Activated T-cell treated with anti-CD3 and anti-CD28 coated beads, Interleukin-2, amount 50 U/mL, for 4 hours (primary cell): ENCODE measurements at regions not wholly inside any gene's neighbourhood (a gene's known extent, or its start where the extent isn't known, plus 50 kb on each side); places are given as distances from the start of the nearest gene placed in this dataset.
"Not testable (repeated sequence)": the region's sequence is repeated elsewhere in the genome, so short reads cannot be mapped to it uniquely, and the experiment has no call there.

Source experiments
- ATAC-seq, 2 donors: fragments of 200-7000 bp; cut with Tn5 transposase; one replicate each; pipeline ENCODE4 v1.10.0; 2021
- DNase-seq: peaks from one replicate; pipeline ENCODE4 v3.0.0-alpha.2; 2020
- H3K27me3 Mint-ChIP-seq: one replicate; pipeline ENCODE4 v1.8.0; 2021; ENCODE audit warnings: low read depth, mixed read lengths
- H3K36me3 Mint-ChIP-seq: one replicate; pipeline ENCODE4 v1.8.0; 2022; ENCODE audit warnings: mixed read lengths; ENCODE audit not compliant: insufficient read depth
- H3K4me1 Mint-ChIP-seq: one replicate; pipeline ENCODE4 v1.8.0; 2021; ENCODE audit warnings: low read depth, mixed read lengths
- H3K4me3 Mint-ChIP-seq: one replicate; pipeline ENCODE4 v1.8.0; 2021; ENCODE audit warnings: mild to moderate bottlenecking, moderate library complexity, mixed read lengths
- H3K9me3 Mint-ChIP-seq: one replicate; pipeline ENCODE4 v1.8.0; 2021; ENCODE audit warnings: mixed read lengths

DNA sequence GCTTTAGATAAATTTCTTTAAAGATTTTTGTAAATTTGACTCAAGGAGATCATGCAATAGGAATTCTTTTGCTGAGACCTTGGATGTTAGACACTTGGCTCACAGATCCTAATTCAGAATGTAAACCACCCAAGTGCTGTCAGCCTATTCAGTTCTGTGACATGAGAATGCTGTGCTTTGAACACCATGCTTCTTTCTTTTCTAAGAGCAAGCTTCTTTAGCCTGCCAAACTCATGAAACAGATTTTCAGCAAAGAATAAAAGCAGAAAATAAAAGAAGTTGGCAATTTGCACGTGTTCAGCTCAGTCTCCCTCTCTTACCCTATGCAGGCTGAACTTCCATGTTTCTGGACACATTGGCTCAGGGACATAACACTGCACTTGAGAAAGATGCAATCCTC lies 845.8 kb downstream of the UQCRFS1 start:
- Mint-ChIP-seq H3K36me3 (no peaks in the 10 kb centered on the region), H3K4me1 (no peaks in the 10 kb centered on the region), H3K27me3 (no peaks in the 10 kb centered on the region), H3K4me3 (no peak overlapping the region), H3K9me3 (peaks cover 13% of the 10 kb centered on the region)
- ATAC-seq (no peak), DNase-seq (no peak)

- no peaks in the 10 kb centered on the region for H3K36me3 Mint-ChIP-seq
- ATAC-seq (no peak), DNase-seq (no peak)
- H3K4me1 Mint-ChIP-seq, result no peaks in the 10 kb centered on the region
- H3K4me3 Mint-ChIP-seq, result no peak overlapping the region
- no peaks in the 10 kb centered on the region for H3K27me3 Mint-ChIP-seq
- H3K9me3 Mint-ChIP-seq, result peaks cover 14% of the 10 kb centered on the region
Measured at GRCh38 chr19:28363254-28363653, 849.7 kb downstream of the UQCRFS1 start.

DNA sequence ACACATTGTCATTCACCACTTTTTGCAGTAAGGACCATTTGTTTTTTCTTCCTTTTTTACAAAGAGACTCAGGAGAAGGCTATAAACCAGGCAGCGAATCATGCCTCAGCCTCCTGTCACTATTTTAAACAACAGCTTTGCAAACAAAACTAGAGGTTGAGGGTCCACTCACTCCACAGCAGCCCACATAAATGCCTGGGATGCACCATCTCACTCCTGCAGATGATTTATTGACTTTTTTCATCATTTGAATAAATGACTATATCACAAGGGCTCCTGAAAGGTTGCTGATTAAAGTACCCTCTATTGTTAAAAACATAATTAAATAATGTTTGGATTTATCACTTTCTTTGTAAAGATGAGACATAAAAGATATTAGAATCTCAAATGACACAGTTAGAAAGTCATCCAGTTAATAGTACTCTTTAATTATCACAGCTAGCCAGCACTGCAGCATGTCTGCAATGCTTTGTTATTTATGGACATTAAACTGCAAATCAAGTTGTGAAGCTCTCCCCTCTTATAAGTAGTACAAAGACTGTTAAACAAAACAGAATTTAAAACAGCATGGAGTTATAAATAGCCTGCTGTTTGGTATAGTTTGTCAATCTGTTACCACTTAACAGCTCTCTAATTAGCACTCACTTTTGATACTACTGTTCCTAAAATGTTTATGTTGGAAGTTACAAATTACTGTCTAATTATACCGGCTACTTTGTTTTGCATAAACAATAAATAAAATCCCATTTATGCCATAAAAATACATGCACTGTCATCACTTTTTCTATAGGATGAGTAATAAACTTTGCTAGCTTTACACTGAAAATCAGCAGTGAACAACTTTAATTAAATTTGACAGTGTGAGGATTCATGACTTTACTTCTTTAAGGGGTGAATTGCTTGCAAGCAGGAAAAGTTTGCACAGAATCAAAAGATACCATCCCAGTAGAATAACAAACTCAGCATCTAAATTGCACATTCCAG lies 853.2 kb downstream of the UQCRFS1 start:
- Mint-ChIP-seq H3K4me1 (no peaks in the 10 kb centered on the region), H3K27me3 (no peaks in the 10 kb centered on the region), H3K36me3 (no peaks in the 10 kb centered on the region), H3K4me3 (no peak overlapping the region), H3K9me3 (peaks cover 8% of the 10 kb centered on the region)
- ATAC-seq (no peak), DNase-seq (no peak)

- ATAC-seq (no peak), DNase-seq (no peak)
- Mint-ChIP-seq H3K27me3 (no peaks in the 10 kb centered on the region), H3K9me3 (peaks cover 12% of the 10 kb centered on the region), H3K4me1 (no peaks in the 10 kb centered on the region), H3K36me3 (no peaks in the 10 kb centered on the region), H3K4me3 (no peak overlapping the region)
Measured at GRCh38 chr19:28358633-28359032, 854.3 kb downstream of the UQCRFS1 start.

DNA sequence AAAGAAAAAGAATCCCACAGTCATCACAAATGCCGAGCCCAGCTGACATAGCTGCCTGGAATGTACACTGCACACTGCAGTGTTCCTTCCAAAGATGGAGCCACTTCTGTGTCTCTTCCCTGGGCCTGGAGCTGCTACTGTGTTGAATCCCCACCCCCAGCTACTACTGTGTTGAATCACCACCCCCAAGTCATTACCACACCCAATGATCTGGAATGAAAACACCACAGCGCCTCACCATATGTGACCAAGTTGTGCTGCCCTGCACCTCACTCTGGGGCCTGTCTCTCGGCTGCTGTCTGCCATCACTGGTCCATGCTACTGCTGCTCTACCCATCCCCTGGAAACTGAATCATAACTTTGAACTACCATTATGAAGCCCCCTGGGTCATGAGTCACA lies 861.2 kb downstream of the UQCRFS1 start:
- no peak for DNase-seq
- Mint-ChIP-seq H3K4me3 (no peak overlapping the region), H3K36me3 (no peaks in the 10 kb centered on the region), H3K4me1 (no peaks in the 10 kb centered on the region), H3K27me3 (no peaks in the 10 kb centered on the region), H3K9me3 (peaks cover 27% of the 10 kb centered on the region)
- ATAC-seq, result no peak

- not testable (repeated sequence) for H3K4me1 Mint-ChIP-seq, H3K36me3 Mint-ChIP-seq, ATAC-seq, H3K27me3 Mint-ChIP-seq, DNase-seq, H3K4me3 Mint-ChIP-seq
- peaks cover 27% of the 10 kb centered on the region for H3K9me3 Mint-ChIP-seq
Measured at GRCh38 chr19:28351321-28351720, 861.6 kb downstream of the UQCRFS1 start.

DNA sequence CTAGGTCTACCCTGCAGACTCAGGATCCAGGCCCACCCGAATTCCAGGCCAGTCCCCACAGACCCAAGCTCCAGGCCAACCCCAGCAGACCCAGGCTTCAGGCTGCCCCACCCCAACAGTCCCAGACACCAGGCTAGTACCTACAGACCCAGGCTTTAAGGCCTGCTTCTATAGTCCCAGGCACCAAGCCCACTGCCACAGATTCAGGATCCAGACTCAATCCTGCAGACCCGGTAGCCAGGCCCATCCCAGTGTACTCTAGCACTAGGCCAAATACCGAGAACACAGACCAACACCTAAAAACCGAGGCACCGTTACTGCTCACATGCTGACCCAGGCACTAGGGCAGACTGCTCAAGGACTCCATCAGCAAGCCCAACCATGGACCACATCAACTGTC lies 862.3 kb downstream of the UQCRFS1 start:
- Mint-ChIP-seq H3K9me3 (peaks cover 27% of the 10 kb centered on the region), H3K36me3 (no peaks in the 10 kb centered on the region), H3K27me3 (no peaks in the 10 kb centered on the region), H3K4me1 (no peaks in the 10 kb centered on the region), H3K4me3 (no peak overlapping the region)
- DNase-seq (no peak), ATAC-seq (no peak)

DNA sequence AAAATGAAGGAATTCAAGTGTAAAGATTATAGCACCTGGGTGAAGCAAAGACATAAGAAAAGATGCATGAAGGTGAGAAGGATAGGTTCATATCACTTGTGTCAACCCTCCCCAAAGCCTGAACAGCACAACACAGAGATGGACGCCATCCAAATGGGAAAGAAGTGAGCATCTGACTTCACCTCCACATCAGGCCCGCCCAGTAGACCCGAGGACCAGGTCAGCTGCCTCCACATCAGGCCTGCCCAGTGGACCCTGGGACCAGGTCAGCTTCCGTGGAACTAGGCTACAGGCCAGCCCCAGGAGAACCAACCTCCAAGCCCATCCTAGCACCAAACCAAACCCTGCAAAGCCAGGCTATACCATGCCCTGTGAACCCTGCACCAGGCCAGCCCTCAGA lies 862.9 kb downstream of the UQCRFS1 start:
- Mint-ChIP-seq H3K4me3 (no peak overlapping the region), H3K27me3 (no peaks in the 10 kb centered on the region), H3K9me3 (peaks cover 27% of the 10 kb centered on the region), H3K4me1 (no peaks in the 10 kb centered on the region), H3K36me3 (no peaks in the 10 kb centered on the region)
- ATAC-seq (no peak), DNase-seq (no peak)

GRCh38 chr19:28349604-28350003 lies 863.3 kb downstream of the UQCRFS1 start:
- Mint-ChIP-seq H3K36me3 (no peaks in the 10 kb centered on the region), H3K4me3 (no peak overlapping the region), H3K9me3 (peaks cover 27% of the 10 kb centered on the region), H3K27me3 (no peaks in the 10 kb centered on the region), H3K4me1 (no peaks in the 10 kb centered on the region)
- no peak for ATAC-seq
- no peak for DNase-seq

DNA sequence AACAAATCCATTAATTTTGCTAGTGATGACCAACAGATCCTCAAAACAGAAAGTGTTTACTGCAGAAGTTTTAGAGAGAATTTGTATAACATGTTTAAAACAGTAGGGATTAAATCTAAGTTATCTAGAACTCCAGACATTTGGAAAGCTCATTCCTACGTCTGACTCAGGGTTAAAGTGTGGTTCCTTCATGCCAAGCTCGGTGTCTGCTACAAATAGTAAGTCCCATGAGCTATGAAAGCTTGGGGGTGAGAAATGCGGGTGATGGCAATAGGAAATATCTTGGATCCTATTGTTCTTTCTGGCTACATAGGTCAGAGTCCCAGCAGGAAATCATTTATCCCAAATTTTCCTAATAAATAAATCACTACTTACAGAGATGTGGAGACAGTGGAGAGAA lies 867.1 kb downstream of the UQCRFS1 start:
- no peaks in the 10 kb centered on the region for H3K27me3 Mint-ChIP-seq
- no peaks in the 10 kb centered on the region for H3K4me1 Mint-ChIP-seq
- no peak overlapping the region for H3K4me3 Mint-ChIP-seq
- H3K9me3 Mint-ChIP-seq, result peaks cover 4% of the 10 kb centered on the region
- no peaks in the 10 kb centered on the region for H3K36me3 Mint-ChIP-seq
- DNase-seq, result no peak
- no peak for ATAC-seq

DNA sequence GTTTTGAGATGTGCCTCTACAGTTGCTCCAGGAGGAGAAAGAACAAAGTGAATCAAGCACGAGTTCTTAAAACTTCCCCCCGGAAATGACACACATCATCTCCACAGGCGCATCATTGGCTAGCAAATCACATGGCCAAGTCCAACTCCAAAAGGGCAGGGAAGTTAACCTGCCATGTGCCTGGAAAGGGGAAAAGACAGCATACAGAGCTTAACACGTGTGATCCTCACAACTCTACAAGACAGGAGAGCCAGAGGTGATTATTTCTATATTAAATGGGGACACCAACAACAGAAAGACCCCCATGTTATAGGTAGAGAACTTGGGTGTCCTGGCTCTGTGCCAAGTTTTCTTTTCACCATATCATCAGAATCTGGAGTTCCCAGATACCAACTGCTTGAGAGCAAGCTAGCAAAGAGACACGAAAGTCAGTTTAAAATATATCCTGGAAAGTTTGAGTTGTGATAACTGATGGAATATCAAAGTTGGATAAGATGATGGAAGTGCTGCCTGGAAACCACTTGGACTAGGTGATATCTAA lies 871.1 kb downstream of the UQCRFS1 start:
- DNase-seq, result no peak
- H3K4me1 Mint-ChIP-seq, result no peaks in the 10 kb centered on the region
- H3K9me3 Mint-ChIP-seq, result peaks cover 5% of the 10 kb centered on the region
- ATAC-seq, result no peak
- no peaks in the 10 kb centered on the region for H3K36me3 Mint-ChIP-seq
- H3K27me3 Mint-ChIP-seq, result no peaks in the 10 kb centered on the region
- no peak overlapping the region for H3K4me3 Mint-ChIP-seq

DNA sequence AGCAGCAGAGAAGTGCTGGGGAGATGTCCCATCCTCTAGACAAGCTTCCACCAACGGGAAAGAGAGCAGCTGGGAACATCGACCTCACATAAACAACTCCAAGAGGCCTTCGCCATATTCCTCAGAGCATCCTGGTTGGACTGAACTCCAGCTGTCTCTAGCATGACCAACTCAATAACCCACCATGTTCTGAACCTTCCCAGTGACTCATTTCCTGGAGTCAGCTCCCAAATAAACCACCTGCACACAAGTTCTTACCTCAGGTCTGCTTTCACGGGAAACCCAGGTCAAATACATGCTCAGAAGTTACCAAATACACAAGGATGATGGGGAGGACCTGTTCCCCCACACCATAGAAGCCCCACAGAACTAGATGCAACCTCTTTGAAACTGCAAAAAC lies 878.5 kb downstream of the UQCRFS1 start:
- no peaks in the 10 kb centered on the region for H3K4me1 Mint-ChIP-seq
- H3K9me3 Mint-ChIP-seq, result peaks cover 6% of the 10 kb centered on the region
- no peaks in the 10 kb centered on the region for H3K36me3 Mint-ChIP-seq
- DNase-seq (no peak), ATAC-seq (no peak)
- no peak overlapping the region for H3K4me3 Mint-ChIP-seq
- no peaks in the 10 kb centered on the region for H3K27me3 Mint-ChIP-seq

DNA sequence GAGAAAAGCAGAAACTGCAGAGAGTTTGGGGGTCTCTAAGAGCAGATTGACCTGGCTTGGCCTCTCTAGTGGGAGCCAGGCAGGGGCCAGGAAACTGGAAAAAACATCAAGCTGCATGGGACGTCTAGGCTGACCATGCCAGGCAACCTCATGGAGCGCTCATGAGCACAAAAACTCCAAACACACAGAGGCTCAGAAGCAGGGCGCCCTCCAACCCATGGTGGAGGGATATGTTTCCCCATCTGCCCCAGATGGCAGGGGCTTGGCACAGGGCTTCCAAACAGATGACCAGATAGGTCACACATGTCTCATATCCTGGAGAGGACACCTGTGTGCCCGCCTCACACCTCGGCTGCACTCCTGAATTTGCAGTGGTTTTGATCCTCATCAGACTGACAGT lies 879.0 kb downstream of the UQCRFS1 start:
- Mint-ChIP-seq H3K4me3 (no peak overlapping the region), H3K36me3 (no peaks in the 10 kb centered on the region), H3K4me1 (no peaks in the 10 kb centered on the region), H3K27me3 (no peaks in the 10 kb centered on the region), H3K9me3 (peaks cover 9% of the 10 kb centered on the region)
- ATAC-seq, result no peak
- no peak for DNase-seq

- Mint-ChIP-seq H3K4me3 (no peak overlapping the region), H3K36me3 (no peaks in the 10 kb centered on the region), H3K4me1 (no peaks in the 10 kb centered on the region), H3K27me3 (no peaks in the 10 kb centered on the region), H3K9me3 (peaks cover 12% of the 10 kb centered on the region)
- no peak for ATAC-seq
- DNase-seq, result no peak
Measured at GRCh38 chr19:28332886-28333285, 880.1 kb downstream of the UQCRFS1 start.

GRCh38 chr19:28332351-28332750 lies 880.6 kb downstream of the UQCRFS1 start:
- Mint-ChIP-seq H3K4me3 (no peak overlapping the region), H3K9me3 (peaks cover 12% of the 10 kb centered on the region), H3K36me3 (no peaks in the 10 kb centered on the region), H3K27me3 (no peaks in the 10 kb centered on the region), H3K4me1 (no peaks in the 10 kb centered on the region)
- DNase-seq (no peak), ATAC-seq (no peak)
